Esophagus squamous epithelium (tissue), 4 donors: ENCODE measurements at regions not wholly inside any gene's neighbourhood (a gene's known extent, or its start where the extent isn't known, plus 50 kb on each side); places are given as distances from the start of the nearest gene placed in this dataset.

Source experiments
- CTCF ChIP-seq, 6 experiments: fragments of 450-650 bp in 4 of 6; fragments of 200-600 bp in 2 of 6; sonication (generic) in 2 of 6; IDR thresholded peaks; one replicate each; pipeline ENCODE4 v1.5.1; 2016 to 2019; ENCODE audit warnings: antibody characterized with exemption in 6 of 6, mild to moderate bottlenecking in 4 of 6, moderate library complexity in 4 of 6
- POLR2A ChIP-seq, 4 donors: fragments of 450-650 bp; IDR thresholded peaks; one replicate each; pipeline ENCODE4 v1.6.1; 2017; ENCODE audit warnings: antibody characterized with exemption in 4 of 4, mild to moderate bottlenecking in 4 of 4, moderate library complexity in 3 of 4

GRCh38 chr6:66772800-66773199, 1065.8 kb upstream of the EYS start:
- no peak for TF ChIP-seq CTCF (IDR thresholded peaks at IDR 0.05)
- no peak for TF ChIP-seq POLR2A (IDR thresholded peaks at IDR 0.05)
